DOHH2 (cell line): ENCODE measurements at regions not wholly inside any gene's neighbourhood (a gene's known extent, or its start where the extent isn't known, plus 50 kb on each side); places are given as distances from the start of the nearest gene placed in this dataset.

Experiments
- EZH2phosphoT487 ChIP-seq: fragments of 200-600 bp; sonication (generic); IDR thresholded peaks from 2 replicates; pipeline ENCODE4 v1.6.1; 2017; ENCODE audit warnings: borderline replicate concordance, mild to moderate bottlenecking, antibody characterized with exemption, low read length, moderate library complexity, mixed read lengths
- TF ChIP-seq, protein P1 (sequence below): fragments of 200-600 bp; sonication (generic); IDR thresholded peaks from one replicate; pipeline ENCODE4 v1.5.1; 2014; ENCODE audit warnings: antibody characterized with exemption, mild to moderate bottlenecking, low read depth, low read length; ENCODE audit not compliant: poor library complexity, severe bottlenecking

DNA sequence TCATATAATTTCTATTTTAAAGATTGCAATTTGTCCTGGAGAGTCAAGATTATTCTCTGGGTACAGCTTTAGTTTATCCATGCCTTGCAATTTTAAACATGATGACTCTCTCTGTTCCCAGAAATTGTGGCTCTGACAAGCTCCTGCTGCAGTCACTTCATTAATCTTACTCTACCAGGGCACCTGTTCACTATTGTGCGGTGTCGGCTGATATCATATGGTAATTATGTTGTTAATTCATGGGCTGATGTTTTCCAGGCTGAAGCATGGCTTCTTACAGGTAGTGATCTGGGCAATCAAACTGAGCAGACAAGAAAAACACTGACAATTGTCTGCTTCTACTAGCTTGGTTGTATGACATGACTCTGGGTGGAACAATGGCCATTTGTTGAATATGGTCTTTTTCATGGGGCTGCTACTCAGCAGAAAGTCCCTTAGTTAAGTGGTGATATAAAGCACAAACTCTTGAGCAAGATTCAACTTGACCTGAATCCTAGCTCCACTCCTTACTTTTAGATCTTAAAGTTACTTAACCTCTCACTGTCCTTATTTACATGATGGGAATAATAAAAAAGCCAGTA lies 230.7 kb downstream of the FAT3 start:
- TF ChIP-seq, protein P1, sequence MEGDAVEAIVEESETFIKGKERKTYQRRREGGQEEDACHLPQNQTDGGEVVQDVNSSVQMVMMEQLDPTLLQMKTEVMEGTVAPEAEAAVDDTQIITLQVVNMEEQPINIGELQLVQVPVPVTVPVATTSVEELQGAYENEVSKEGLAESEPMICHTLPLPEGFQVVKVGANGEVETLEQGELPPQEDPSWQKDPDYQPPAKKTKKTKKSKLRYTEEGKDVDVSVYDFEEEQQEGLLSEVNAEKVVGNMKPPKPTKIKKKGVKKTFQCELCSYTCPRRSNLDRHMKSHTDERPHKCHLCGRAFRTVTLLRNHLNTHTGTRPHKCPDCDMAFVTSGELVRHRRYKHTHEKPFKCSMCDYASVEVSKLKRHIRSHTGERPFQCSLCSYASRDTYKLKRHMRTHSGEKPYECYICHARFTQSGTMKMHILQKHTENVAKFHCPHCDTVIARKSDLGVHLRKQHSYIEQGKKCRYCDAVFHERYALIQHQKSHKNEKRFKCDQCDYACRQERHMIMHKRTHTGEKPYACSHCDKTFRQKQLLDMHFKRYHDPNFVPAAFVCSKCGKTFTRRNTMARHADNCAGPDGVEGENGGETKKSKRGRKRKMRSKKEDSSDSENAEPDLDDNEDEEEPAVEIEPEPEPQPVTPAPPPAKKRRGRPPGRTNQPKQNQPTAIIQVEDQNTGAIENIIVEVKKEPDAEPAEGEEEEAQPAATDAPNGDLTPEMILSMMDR = no peak
- TF ChIP-seq EZH2phosphoT487 = no peak
